ENCODE measurements at regions not wholly inside any gene's neighbourhood (a gene's known extent, or its start where the extent isn't known, plus 50 kb on each side); places are given as distances from the start of the nearest gene placed in this dataset.
"Not testable (repeated sequence)": the region's sequence is repeated elsewhere in the genome, so short reads cannot be mapped to it uniquely, and the experiment has no call there.

GRCh38 chr6:71681234-71681867, 205.0 kb upstream of the RIMS1 start:
- DNase-seq (ENCODE audit: low read depth in 4 of 4, low spot score in 3 of 4) = no peak

GRCh38 chr6:71686021-71686677, 200.2 kb upstream of the RIMS1 start:
- DNase-seq (ENCODE audit: low read depth in 4 of 4, low spot score in 3 of 4) = not testable (repeated sequence)

- DNase-seq (ENCODE audit: low read depth in 4 of 4, low spot score in 3 of 4) = no peak
These were observed 187.6 kb upstream of the RIMS1 start for GRCh38 chr6:71698702-71699101.

GRCh38 chr6:71706523-71706922, 179.8 kb upstream of the RIMS1 start:
- no peak for DNase-seq (ENCODE audit: low read depth in 4 of 4, low spot score in 3 of 4)

GRCh38 chr6:71707059-71707458, 179.3 kb upstream of the RIMS1 start:
- DNase-seq (ENCODE audit: low read depth in 4 of 4, low spot score in 3 of 4) = no peak

GRCh38 chr6:71720705-71721104, 165.6 kb upstream of the RIMS1 start:
- DNase-seq (ENCODE audit: low read depth in 4 of 4, low spot score in 3 of 4) = no peak

- no peak for DNase-seq (ENCODE audit: low read depth in 4 of 4, low spot score in 3 of 4)
These were observed 164.7 kb upstream of the RIMS1 start for GRCh38 chr6:71721642-71722041.

GRCh38 chr6:71722736-71723135, 163.6 kb upstream of the RIMS1 start:
- DNase-seq (ENCODE audit: low read depth in 4 of 4, low spot score in 3 of 4) = no peak

- DNase-seq (ENCODE audit: low read depth in 4 of 4, low spot score in 3 of 4) = no peak
These were observed 161.8 kb upstream of the RIMS1 start for GRCh38 chr6:71724456-71725125.

- DNase-seq (ENCODE audit: low read depth in 4 of 4, low spot score in 3 of 4) = no peak
These were observed 161.3 kb upstream of the RIMS1 start for GRCh38 chr6:71725126-71725470.

- no peak for DNase-seq (ENCODE audit: low read depth in 4 of 4, low spot score in 3 of 4)
These were observed 160.2 kb upstream of the RIMS1 start for GRCh38 chr6:71726121-71726520.

GRCh38 chr6:71727632-71728294, 158.6 kb upstream of the RIMS1 start:
- DNase-seq (ENCODE audit: low read depth in 4 of 4, low spot score in 3 of 4) = no peak

- DNase-seq (ENCODE audit: low read depth in 4 of 4, low spot score in 3 of 4) = no peak
These were observed 156.1 kb upstream of the RIMS1 start for GRCh38 chr6:71730284-71730683.

- no peak for DNase-seq (ENCODE audit: low read depth in 4 of 4, low spot score in 3 of 4)
These were observed 152.1 kb upstream of the RIMS1 start for GRCh38 chr6:71733970-71734899.

GRCh38 chr6:71737953-71738352, 148.4 kb upstream of the RIMS1 start:
- no peak for DNase-seq (ENCODE audit: low read depth in 4 of 4, low spot score in 3 of 4)

- no peak for DNase-seq (ENCODE audit: low read depth in 4 of 4, low spot score in 3 of 4)
These were observed 140.8 kb upstream of the RIMS1 start for GRCh38 chr6:71745525-71745924.

GRCh38 chr6:71766146-71766760, 120.1 kb upstream of the RIMS1 start:
- no peak for DNase-seq (ENCODE audit: low read depth in 4 of 4, low spot score in 3 of 4)

GRCh38 chr6:71766796-71767195, 119.6 kb upstream of the RIMS1 start:
- DNase-seq (ENCODE audit: low read depth in 4 of 4, low spot score in 3 of 4) = no peak

GRCh38 chr6:71768356-71768755, 118.0 kb upstream of the RIMS1 start:
- no peak for DNase-seq (ENCODE audit: low read depth in 4 of 4, low spot score in 3 of 4)

GRCh38 chr6:71808865-71809264, 77.5 kb upstream of the RIMS1 start:
- no peak for DNase-seq (ENCODE audit: low read depth in 4 of 4, low spot score in 3 of 4)
